ENCODE measurements at regions not wholly inside any gene's neighbourhood (a gene's known extent, or its start where the extent isn't known, plus 50 kb on each side); places are given as distances from the start of the nearest gene placed in this dataset.

GRCh38 chr1:186550832-186551231, 89.9 kb upstream of the PDC start:
- DNase-seq, result no peak

DNA sequence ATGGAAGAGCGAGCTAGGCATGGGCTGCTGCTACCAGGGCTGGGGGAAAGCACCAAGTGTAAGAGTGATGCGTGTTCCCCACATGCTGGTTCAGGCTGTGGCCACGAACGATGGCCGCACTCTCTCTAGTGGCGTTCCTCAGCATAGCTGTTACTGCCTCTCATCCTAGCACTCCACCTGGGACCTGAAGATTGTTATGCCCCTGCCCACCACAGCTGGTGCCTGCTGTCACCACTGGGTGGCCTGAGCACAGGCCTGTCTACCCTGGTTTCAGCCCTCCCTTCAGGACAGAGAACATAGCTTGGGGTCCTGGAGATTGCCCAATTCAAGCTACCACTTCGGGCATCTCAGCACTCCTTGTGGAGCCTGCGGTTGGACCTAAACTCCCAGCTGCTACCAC, 80.1 kb upstream of the PDC start:
- no peak for DNase-seq

DNA sequence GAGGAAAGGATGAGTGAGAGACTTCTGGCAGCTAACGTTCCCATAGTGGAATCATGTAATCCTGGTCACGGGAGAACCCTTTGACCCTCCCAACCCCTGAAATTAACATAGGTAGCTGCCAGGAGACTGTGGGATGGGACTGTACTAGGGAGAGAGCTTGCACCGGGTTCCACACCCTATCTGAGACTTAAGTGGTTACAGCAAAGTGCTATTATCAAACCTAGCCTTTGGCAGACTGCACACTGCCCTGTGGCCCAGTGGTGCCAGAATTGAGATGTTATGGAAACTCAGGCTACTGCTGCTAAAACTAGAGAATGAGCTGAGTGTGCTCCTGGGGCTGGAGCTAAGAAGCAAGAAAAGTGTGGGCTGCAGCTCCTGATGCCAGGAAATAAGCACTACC, 79.6 kb upstream of the PDC start:
- DNase-seq, result no peak

DNA sequence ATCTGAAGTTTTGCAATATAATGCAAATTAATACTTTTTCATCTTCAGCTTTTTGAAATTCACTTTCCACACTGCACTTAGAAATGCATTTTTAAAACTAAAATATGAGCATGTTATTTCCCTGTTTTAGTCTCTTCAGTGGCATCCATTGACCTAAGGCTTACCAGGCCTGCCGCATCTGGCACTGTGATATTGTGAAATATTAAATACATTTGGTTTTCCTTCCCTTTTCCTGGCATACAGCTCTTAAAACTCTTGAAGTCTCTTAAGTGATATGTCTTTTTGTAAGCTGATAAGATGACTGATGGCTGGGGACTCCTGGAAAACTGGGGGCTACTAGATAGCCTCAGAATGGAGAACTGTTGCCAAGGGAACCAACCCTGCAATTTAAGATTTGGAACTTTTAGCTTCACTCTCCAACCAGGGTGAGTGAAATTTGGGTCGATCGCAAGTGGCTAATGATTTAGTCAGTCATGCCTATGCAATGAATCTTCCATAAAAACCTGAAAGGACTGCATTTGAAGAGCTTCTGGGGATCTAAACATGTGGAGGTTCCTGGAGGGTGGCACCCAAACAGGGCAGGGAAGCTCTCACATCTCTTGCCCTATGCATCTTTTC, 75.5 kb upstream of the PDC start:
- DNase-seq, result peak in 1 of 3 experiments; percentile 16

GRCh38 chr1:186535388-186536133, 74.6 kb upstream of the PDC start:
- DNase-seq, result no peak

DNA sequence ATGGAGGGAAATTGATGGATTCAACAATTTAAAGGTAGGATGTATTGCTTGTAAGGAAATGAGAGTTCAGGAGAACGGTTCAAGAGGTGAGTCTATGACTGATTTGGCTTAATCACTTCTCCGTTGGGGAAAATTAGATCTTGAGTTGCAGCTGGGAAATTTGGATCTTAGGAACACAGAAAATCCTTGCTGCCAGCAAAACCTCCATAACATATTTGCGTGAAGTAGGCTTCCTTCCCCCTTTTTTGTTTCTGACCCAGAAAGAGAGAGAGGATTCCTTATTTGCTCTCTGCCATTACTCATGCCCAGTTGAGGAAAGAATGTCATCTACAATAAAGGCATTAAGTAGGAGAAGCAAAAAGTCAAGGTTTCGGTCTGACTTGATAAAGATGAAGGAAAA, 73.5 kb upstream of the PDC start:
- DNase-seq, result no peak

DNA sequence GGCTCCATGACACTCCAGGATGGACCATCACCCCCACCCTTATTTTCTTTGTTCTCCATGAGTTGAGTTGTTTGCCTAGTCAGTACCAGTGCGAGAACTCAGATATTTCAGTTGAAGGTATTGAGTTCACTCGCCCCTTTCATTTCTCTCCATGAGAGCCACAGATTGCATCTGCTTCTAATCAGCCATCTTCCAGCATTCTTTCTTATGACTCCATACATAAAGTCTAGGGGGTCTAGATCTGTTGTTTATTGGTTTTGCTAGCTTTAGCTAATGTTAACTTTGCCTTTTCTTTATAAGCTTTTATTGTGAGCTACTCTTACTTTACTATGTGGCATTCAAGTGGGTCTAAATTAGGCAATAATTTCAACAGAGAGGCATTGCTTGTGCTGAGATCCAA, 71.6 kb upstream of the PDC start:
- DNase-seq, result no peak

DNA sequence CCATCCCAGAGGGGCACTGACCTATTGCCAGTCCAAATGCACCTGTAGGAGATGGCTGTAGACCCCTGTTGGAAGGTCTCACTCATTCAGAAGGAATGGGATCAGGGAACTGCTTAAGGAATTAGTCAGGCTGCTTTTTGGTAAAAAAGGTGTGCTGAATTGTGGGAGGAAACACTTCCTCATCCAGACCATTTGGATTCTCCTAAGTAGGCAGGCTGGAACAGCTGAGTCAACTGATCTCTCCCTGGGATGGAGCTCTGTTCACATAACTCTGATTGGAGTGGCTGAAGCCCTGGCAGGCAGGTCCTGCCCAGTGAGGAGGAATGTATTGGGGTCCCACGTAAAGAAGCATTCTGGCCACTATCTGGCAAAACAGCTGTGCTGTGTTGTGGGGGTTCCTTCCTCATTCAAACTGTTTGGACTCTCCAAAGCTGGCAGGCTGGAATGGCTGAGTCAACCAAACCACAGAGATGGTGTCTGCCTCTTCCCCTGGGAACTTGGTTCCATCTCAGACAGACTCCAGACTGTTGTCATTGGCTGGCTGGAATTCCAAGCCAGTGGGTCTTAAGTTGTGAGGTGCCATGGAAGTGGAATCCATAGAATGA, 70.7 kb upstream of the PDC start:
- no peak for DNase-seq

GRCh38 chr1:186530109-186530508, 69.2 kb upstream of the PDC start:
- DNase-seq, result no peak

GRCh38 chr1:186519982-186520381, 59.1 kb upstream of the PDC start:
- DNase-seq, result no peak

GRCh38 chr1:186518822-186519381, 58.0 kb upstream of the PDC start:
- DNase-seq, result no peak

DNA sequence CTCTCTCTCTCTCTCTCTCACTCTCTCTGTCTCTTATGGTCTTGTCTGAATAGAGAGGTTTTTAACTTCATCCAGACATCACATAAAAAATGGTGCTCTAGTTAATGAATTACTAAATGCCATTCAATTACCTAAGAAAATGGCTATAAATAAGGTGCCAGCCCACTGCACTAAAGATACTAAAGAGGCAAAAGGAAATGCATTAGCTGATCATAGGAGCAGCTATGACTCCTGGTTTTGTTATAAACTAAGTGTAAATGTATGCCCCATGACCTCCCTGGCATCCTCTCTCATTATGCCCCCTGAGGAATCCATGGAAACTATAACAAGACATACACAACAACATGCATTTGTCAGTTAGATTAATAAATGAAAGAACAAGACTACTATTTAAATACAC, 57.5 kb upstream of the PDC start:
- DNase-seq, result no peak

GRCh38 chr1:186514367-186514766, 53.5 kb upstream of the PDC start:
- DNase-seq, result no peak

DNA sequence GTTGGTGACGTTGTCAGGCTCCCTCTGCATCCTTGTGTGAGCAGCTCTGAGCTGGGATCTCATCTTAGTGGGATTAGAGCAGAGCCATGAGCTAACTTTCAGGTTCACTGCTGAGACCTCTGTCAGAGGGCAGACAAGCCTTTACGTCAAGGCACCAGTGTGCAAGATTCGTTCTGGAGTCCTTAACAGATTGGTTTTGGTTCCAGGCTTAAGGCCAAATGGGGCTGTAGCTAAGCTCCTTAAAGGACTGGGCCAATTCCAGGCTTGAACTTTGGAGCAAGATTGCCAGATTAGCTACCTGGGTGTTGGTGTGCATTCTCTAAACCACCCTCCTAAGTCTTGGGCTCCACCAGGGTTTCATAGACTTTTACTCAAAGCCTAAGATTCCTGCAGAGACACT, 52.6 kb upstream of the PDC start:
- no peak for DNase-seq

DNA sequence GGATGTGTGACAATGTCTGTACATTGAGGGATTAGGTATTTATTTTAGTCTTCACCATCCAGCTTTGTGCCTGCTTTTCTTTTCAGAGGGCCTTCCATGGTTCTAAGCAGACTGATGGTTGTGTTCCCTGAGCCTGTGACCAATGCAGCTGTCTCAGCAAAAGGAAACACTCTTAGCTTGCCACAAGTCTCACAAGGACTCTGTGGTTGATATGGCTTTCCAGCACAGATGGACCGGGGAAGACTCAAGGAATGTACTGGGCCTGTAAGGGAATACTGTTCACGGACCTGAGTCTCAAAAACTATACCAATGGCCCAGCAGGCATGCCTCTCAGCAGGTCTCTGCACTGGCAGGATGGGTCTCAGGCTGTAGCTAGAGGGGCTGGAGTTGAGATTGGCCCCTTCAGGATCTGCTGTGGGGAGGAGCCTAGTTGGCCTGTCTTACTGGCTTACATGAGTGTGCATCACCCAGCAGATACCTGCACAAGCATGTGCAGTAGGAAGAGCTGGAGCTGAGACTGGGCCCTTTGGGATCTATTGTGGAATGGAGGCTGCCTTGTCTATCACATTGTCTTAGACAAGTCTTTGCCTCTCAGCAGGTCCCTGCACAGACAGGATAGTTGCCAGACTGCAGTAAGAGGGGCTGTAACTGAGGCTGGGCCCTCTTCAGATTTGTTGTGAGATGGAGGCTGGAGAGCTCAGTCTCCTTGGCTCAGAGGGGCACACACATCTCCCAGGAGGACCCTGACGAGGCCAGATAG, 52.0 kb upstream of the PDC start:
- no peak for DNase-seq

GRCh38 chr1:186511761-186512637, 51.1 kb upstream of the PDC start:
- DNase-seq, result no peak
